Embryonic facial prominence (tissue), 1 donor: ENCODE measurements at regions not wholly inside any gene's neighbourhood (a gene's known extent, or its start where the extent isn't known, plus 50 kb on each side); places are given as distances from the start of the nearest gene placed in this dataset.

Experiments used
- DNase-seq: peaks from one replicate; pipeline ENCODE4 v3.0.0-alpha.2; 2016; ENCODE audit errors: extremely low spot score

DNA sequence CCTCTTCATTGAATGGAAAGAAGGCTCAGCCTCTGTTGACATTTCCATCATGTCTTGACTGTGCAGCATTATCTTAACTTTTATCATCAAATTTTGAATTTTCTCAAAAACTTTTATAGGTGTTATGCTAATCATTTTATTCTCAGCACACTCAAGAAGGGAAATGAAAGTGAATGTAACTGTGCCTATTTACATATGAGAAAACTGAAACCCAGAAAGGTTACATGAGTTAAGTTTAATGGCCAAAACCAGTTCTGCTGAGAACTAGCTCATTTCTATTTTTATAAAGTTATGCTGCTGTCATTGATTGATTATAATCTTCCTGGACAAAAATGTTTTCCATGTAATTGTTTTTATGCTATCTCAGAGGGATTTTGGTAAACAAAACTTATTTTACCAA lies 618.8 kb upstream of the NRXN1 start:
- no peak for DNase-seq

DNA sequence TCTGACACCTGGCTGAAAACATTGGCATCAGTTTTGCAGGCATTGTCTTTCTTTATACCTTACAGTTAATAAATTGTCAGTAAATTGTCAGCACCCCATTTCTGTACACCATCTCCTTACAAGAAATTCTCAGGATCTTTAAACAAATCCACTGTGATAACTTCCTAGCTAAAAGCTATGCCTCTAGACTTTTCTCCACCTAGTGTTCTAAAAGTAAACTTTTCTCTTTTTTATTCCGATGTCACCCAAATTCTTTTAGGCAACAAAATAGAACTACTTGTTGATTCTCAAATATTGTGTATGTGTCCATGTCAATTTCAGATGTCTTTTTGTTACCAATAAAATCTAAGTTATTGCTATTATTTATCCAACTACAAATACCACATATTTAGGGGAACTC lies 617.4 kb upstream of the NRXN1 start:
- no peak for DNase-seq

DNA sequence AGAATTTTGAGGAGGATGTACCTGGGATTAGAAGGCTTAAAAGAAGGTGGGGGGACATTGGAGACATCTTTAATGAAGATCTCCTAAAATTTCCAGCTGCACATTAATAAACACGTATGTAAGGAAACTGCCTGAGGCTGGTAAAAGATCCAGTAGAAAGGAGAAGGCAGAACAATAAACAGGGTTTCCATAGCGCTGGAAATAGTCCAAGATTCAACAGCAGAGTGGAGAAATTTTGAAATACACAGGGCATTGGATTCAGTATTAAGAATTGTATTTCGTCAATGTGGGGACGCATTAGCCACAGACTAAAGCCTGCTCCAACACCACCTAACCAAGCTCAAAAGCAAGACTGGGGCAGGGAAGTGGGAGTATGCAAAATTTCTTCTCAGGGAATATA lies 606.9 kb upstream of the NRXN1 start:
- DNase-seq = no peak

DNA sequence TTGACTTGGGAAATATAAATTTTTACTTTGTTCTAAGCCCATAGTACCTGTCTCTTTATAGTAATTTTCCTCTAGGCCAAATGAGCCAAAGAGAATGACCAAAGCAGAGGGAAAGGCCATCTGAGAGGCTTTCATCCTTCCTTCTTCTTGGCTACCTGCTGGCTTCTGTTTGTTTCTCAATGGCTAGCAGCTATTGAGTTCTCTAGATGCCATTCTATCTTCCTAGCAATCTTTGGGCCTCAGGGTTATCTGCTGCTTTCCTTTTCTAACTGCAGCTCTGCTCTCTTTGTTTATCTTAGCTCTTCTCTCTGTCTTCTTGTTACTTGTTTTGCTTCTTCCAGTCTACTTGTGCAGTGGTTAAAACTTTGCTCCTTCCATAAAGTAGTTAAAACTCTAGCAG lies 601.1 kb upstream of the NRXN1 start:
- DNase-seq = no peak

DNA sequence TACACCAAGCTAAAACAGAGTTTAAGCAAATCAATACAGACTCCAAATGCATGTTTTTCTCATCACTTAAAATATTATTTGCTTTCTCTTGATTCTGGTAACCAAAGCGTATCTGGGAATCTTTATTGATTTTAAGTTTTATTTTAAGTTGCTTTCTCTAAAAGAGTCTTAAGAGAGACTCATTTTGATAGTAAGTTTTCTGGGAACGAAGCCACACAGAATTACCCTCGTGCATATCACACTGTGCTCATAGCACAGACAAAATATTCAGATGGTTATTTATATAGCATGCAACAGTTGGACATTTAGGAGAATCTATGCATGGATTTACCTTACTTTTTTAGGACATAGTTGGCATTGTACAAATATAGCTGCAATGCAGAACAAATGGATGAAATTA lies 597.5 kb upstream of the NRXN1 start:
- no peak for DNase-seq

DNA sequence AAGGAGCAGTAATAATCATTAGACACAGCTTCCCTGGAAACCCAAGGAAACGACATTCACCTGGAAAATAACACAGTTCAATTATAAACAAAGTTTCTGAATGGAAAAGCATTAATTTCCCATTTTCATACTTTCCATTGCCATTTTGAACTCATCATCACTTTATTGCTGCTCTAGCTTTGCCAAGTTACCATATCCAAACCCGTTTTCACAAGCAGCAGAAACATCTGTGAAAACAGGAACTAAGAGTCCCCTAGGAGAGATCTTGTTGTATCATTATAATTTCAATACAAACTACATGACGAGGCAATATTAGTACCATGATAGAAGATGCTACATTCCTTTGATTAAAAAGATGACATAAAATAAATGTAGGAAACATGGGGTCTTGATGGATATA lies 597.0 kb upstream of the NRXN1 start:
- DNase-seq = no peak

DNA sequence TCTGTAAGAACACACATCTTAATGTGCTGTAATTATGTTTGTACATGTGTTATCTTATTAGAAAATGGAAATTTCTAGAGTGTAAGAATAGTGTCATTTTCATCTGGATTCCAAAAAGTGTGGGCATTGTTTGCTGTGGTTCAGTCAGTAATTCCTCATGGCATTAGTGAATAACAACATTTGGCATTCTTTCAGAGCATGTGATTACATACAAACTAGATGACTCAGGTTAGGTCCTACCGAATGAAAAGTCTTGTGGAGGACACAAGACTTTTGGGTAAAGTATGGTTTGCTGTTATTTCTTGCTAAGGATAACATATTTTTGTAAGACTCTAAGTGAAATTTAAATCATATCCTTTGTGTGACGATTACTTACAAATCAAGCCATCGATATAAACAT lies 593.1 kb upstream of the NRXN1 start:
- DNase-seq = no peak

DNA sequence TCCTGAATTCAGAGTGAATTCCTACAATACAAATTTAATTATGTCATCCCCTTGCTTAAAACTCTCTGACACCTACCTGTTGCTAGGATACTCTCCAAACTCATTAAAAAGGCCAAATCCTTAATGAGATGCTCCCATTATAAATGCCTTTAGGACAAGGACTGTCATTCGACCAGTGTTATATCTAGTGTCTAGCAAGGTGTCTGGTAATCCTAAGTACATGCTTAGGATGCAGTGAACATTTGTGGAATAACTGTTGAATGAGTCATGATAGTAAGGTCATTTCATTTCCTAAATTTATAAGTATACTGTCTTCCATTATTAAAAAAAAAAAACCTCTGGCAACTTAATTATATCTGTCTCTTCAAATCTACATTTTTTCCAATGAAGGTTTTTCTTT lies 588.9 kb upstream of the NRXN1 start:
- DNase-seq = no peak

DNA sequence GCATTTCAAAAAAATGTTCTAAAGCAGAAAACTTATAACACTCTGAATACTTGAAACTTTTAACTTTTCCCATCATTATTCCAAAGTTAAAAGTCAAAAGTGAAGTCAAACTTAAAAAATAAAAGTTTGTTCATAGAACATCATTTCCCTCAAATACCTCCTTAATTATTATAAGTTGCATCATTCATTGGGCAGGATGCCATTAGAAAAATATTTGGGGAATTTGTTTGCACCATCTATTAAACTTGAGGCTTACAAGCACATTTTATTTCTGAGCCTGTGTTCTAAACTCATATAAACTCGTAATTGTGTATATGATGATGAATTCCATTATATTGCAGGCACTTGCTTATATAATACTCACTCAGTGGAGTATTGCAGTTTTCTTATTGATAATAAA lies 588.0 kb upstream of the NRXN1 start:
- no peak for DNase-seq

DNA sequence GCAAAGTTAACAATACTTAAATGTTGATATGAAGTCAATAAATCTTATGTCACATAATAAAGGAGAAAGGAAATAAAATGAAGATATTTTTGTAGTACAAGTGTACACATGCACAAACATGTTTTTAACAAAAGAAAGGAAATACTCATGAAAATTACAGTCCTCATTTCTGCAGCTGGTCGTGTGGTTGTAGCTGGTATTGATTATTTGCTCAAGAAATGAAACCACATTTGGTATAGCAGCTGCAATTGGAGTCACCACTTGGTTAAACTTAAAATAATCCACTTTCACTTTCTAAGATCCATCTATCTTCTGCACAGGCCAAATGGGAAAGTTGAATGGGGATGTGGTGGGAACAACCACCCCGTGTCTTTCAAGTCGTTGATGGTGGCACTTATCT lies 580.5 kb upstream of the NRXN1 start:
- no peak for DNase-seq

DNA sequence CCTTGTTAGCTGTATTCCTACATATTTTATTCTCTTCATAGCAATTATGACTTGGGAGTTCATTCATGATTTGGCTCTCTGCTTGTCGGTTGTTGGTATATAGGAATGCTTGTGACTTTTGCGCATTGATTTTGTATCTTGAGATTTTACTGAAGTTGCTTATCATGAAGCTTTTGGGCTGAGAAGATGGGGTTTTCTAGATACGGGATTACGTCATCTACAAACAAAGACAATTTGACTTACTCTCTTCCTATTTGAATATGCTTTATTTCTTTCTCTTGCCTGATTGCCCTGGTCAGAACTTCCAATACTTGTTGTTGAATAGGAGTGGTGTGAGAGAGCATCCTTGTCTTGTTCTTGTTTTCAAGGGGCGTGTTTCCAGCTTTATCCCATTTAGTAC lies 569.8 kb upstream of the NRXN1 start:
- no peak for DNase-seq

DNA sequence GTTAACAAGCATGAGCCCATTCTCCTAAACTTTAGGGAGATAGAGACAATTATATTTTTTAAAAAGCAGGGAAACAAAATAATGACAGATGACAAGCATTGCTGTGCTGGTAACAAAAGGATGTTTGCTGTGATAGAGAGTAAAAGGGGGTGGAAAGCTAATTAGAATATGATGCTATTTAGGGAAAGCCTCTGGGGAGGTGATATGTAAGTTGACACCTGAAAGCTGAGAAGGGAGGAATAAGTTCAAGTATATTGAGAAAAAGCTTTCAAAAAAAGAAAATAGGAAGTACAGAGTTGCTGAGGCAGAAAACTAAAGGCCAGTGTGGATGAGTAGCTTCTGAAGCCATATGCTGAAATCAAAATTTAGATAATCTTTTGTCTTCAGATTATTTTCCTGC lies 565.2 kb upstream of the NRXN1 start:
- DNase-seq = no peak

DNA sequence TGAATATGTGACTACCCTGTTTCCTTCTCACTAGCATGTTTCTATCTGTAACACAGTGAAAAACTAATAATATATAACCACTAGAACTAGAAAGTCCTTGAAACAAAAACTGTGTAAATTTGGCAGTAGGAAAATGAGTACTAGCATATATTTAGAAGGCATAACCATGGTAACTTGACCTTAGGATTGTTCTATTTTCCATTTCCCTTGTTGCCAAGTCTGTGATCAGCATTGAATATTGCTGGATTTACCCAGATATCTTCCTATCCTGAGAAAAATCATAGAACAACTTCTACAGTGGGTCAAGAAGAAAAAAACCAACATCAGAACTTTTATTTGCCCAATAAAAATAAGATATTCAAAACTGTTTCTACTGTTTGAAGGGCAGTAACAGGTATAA lies 563.9 kb upstream of the NRXN1 start:
- DNase-seq = no peak

DNA sequence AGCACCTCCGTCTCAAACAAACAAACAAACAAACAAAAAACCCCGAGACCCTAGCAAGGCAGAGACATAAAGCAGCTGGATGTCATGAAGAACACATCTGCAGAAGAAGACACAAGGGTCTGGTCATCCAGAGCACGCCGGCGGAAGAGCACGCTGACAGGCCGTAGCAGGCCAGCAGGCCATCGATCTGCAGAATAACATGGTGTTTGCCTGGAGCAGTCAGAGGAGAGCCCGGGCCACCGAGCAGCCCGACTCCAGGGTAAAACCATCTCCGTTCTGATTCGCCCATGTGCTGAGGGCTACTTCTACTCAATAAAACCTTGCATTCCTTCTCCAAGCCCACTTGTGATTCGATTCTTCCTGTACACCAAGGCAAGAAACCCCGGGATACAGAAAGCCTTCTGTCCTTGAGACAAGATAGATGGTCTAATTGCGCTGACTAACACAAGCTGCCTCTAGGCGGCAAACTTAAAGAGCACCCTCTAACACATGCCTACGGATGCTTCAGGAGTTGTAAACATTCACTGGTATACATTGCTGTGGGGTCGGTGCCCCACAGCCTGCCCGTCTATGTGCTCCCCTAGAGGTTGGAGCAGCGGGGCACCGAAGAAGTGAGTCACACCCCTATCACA lies 549.8 kb upstream of the NRXN1 start:
- DNase-seq = no peak

DNA sequence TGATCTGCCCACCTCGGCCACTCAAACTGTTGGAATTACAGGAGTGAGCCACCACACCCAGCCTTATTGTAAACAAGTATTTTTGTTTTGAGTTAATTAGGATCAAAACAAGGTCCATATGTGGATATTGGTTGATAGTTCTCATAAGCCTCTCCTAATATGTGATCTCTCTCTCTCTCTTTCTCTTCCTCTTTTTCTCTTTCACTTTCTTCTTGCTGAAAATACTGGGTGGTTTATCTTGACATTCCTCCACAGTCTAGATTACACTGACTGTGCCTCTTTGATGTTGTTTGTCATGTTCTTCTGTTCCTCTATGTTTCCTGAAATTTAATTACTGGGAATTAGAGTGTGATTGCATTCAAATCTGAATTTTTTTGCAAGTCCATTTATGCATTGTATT lies 547.5 kb upstream of the NRXN1 start:
- DNase-seq = no peak

DNA sequence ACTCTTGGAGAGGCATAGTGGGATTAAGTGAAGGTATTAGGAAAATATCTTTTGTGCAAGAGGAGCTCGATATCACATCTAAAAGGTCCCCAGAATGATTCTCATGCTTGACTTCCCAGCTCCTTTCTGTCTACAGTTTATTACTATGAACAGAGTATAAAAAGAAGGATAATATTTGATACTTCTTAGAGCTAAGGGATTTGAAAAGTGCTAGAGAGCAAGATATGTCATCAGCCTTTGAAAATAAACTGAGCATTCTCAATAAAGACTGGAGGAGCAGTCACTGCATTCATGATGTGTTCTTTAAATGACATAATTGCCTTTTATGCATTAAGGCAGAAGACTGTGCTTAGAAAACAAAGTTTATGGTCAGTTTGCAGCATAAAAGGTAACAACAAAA lies 543.2 kb upstream of the NRXN1 start:
- no peak for DNase-seq

DNA sequence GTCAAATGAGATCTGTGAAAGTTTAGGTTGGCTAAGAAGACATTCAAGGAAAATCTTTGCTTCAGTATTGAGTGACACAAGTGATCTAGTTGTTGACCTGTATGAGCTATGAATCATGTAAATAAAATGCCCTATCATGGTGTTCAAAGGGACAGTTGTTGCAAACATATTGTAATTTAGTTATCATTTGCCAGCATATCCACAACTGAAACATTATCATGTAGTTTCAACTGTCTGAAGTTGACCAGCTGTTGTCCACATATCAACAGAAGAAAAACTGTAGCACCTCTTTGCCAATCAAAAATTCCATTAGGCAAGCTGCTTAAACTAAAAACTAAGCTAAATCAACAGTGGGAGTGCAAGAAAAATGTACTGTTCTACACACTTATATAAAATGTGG lies 527.1 kb upstream of the NRXN1 start:
- DNase-seq = no peak

DNA sequence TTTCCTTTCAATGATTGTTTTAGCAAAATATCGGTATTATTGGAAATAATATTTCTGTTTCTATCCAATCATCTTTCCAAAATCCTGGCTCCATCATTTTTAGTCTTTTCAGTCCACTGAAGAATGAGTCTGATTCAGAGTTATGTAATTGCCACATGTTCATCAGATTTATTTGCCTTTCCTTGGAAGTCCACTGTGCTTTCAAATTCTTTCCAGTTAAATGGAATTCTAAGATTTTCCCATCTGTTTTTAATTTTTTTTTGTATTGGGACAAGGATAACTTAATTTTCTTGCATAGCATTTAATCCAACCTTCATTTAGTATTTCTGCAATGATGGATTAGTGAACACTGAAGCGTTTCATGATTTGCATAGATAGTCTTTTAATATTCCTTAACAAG lies 521.5 kb upstream of the NRXN1 start:
- DNase-seq = no peak

DNA sequence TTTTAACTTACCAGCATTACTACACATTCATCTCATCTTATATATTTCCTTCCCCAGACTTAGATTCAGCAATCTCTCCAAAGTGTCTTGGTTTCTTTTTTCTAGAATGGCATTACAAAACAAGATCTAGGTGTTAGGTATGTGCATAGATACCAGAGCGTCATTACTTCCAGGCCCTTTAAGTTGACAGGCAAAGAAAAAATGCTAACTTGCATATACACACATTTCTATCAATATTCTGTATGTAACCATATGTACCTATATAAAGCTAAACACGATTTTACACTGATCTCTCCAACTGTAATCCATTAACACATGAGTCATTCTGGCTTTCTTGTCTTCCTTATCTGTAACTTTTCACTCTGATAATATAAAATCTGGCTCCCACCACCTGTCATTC lies 503.8 kb upstream of the NRXN1 start:
- no peak for DNase-seq

DNA sequence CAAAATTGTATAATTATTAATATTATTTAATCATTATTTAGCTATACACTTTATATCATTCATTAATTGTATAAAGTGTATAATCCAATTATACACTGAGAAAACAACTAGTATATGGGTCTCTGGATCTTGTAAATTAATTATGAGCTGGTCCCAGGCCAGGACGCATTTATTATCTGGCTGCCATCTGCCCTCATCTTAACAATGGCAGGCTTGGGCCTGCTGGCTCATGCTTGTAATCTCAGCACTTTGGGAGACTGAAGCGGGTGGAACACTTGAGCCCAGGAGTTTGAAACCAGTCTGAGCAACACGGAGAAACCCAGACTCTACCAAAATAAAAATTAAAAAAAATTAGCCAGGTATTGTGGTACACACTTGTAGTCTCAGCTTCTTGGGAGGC lies 502.2 kb upstream of the NRXN1 start:
- no peak for DNase-seq

DNA sequence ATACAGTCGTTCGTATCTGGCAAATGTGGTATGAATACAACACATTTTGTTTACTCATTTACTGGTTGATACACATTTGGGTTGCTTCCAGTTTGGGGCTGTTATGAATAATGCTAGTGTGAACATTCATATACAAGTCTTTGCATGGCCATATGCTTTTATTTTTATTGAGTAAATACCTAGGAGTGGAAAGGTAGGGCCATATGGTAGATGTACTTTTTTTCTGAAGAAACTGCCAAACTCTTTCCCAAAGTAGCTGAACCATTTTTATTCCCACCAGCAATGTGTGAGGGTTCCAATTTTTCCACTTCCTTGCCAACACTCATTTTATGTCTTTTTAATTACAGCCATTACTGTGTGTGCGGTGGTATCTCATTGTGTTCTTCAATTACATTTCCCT lies 496.2 kb upstream of the NRXN1 start:
- DNase-seq = no peak

DNA sequence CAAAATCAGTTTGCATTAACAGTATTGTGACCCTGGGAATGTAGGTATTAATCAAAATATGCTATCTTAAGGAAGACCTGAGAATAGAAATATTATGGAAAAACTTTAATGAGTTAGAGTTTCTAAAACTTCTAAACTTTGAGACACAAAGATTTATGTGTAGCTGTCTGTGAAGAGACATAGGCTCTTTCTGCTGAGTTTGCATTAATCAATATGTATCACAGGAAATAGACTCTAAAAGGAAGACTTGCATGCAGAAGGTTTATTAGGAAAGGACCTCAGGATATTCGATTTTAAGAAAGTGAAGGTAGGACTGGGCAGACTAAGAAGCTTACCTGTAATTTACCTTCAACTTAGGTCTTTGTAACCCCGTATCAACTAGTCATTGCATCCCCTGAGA lies 494.8 kb upstream of the NRXN1 start:
- DNase-seq = no peak

DNA sequence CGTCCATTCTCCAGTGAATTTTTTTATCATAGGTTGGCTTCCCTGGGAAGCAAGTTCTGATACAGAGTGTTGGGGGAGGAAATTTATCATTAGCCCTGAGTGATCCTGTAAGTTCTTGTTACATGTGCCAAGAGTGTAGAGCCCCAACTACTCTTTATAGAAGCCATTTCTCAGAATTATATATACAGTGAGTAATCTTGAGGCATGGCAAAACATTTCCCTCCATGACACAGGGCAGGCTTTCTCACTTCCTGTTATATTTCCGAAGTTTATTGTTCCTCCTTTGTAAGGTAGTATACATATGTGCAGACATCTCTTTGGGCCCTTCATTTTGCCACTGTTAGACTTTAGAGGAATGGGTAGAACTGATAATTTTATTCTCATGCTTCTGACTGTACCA lies 484.7 kb upstream of the NRXN1 start:
- DNase-seq = no peak

DNA sequence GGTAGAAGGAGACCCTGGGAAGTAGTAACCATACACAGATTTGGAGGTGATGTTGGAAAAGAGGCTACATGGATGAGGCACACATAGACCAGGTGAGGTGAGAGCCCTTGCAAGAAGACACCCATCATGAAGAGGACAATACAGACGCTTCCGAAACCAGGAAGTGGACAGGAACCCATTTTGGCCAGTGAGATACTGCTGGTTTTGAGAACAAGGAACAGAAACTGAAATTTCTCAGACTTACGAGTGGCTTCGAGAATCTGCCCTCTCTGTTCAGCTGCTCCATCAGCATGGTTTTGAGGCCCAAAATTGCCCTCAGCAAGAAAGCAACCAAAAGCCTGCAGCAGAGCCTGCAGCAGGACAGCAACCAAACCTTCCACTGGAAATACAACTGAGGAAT lies 479.1 kb upstream of the NRXN1 start:
- no peak for DNase-seq

DNA sequence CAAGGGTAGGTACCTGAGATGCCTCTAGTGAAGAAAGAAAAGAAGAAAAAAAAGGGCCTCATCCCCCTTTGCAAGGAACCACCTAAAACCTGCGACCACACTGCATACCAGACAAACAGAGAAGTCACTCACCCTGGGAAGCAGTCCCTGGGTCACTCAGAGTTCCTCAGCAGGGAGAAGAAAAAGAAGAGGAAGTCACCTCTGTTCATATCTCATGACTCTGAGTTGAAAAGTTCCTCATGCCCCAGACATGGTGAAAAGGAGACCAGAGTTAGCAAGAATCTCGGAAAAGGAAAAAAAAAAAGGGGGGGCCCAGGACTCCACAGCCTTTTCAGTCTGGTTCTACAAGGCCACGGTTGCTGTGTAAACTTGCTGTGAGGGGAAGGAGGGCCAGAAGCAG lies 478.4 kb upstream of the NRXN1 start:
- no peak for DNase-seq
